ENCODE measurements at regions not wholly inside any gene's neighbourhood (a gene's known extent, or its start where the extent isn't known, plus 50 kb on each side); places are given as distances from the start of the nearest gene placed in this dataset.

DNA sequence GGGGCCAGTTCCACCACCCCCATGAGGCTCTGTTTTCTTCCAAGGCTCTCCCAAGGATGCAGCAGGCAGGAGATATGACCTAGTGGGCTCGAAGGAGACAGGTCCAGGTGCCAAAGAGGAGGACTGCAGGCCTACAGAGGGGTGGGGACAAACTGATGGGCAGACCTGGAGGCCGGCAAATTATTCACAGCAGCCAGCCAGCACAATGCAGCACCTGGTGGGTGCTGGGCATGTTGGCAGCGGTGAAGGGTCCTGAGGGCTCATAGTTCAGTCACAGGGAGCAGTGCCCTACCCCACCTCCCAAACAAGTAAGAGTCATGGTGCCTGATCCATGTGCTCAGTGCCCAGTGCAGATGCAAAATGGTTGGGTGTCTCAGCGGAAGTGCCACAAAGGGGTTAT lies 171.7 kb downstream of the ABHD5 start:
- POLR2A ChIA-PET, result no interaction called here
- no peaks in the 10 kb centered on the region for H3K4me1 Mint-ChIP-seq (ENCODE audit: low read depth)

DNA sequence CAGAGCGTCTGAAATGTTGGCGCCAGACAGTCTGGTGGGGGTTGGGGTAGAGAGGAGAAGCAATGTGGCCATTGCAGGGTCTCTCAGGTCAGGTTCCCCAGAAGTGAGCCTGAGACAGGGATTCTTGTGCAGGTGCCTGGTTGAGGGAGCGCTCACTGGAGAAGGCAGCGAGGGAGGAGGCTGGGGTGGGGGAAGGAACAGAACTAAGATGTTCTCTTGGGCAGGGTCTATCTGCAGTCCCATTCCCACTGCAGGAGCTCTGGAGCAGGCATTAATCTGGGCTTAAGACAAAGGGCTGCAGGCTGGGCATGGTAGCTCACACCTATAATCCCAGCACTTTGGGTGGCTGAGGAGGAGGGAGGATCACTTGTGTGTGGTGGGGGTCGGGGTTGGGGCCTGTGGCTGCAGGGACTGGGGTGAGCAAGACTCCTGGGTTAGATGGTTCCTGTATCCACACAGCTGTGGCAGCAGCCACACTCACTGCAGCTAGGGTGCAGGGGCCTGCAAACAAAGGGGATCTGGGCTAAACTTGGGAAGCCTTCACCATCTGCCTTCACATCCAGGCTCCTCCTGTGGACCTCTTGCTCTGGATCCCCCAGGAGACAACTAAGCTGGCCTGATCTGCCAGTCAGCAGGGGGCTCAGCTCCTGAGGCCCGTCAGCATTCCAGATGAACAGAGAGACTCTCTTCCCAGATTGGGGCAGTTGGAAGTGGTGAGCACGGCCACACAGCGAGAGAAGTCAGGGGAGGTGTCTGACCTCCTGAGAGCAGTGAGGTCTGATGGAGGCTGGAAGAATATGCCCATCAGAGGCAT lies 172.5 kb downstream of the ABHD5 start:
- no peak for ATAC-seq
- peaks cover 17% of the 10 kb centered on the region for H3K27me3 Mint-ChIP-seq (ENCODE audit: low read depth)

More for the DNA sequence above, 171.7 kb downstream of the ABHD5 start:
- CTCF ChIA-PET, result no interaction called here
- no peak overlapping the region for H3K4me3 Mint-ChIP-seq
- ATAC-seq (no peak), DNase-seq (no peak)
- H3K27ac Mint-ChIP-seq, result no peak overlapping the region
- peaks cover 23% of the 10 kb centered on the region for H3K27me3 Mint-ChIP-seq (ENCODE audit: low read depth)
- no peaks in the 10 kb centered on the region for H3K36me3 Mint-ChIP-seq (ENCODE audit: low read depth)
- no peaks in the 10 kb centered on the region for H3K9me3 Mint-ChIP-seq (ENCODE audit: insufficient read depth)

DNA sequence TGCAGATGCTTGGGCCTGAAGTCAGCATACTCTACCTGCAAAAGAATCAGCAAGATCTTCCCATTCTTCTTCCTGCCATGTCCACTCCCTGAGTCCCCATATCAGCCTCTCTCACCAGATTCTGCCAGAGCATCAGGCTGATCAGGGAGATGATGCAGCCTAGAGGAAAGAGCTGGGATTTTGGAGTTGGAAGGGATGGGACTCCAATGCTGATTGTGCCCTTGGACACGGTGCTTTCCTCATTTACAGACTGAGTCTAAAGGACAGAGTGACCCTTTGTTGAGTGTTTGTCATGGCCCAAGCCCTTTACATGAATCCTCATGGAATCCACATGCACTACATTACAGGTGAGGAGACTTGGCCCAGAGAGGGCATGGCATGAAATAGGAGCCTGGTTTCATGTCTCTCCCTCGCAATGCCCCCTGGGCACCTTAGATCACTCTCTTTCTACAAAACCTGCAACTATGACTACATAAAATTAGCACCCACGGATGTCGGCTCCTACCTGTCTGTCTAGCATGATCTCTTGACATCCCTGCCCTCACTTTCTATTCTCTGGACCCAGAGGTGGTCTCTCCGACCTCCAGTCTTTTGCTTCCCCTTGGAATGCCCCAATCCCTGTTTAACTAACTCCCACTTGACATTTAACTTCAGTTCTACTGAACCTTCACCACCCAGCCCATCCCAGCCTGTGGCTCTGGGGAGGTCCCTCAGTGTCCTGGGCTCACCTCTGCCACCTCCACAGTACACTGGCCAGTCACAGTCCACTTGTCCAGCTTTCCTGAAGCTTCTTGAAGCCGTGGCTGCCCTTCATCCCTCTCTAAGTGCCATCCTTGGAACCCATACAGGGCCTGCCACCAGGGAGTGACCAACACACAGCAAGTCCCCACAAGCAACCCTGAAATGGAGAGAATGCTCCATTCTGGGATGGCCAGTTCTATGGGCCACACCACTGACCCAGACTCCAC lies 173.5 kb downstream of the ABHD5 start:
- H3K27ac Mint-ChIP-seq, result no peak overlapping the region
- H3K27me3 Mint-ChIP-seq (ENCODE audit: low read depth), result peaks cover 14% of the 10 kb centered on the region
- DNase-seq (no peak), ATAC-seq (no peak)
- CTCF ChIA-PET, result interaction anchor here (1.1 kb wide), 1 partner anchor 9 kb away, joined by 5 read pairs; no protein-coding TSS in a partner anchor
- H3K4me1 Mint-ChIP-seq (ENCODE audit: low read depth), result no peaks in the 10 kb centered on the region
- no peaks in the 10 kb centered on the region for H3K9me3 Mint-ChIP-seq (ENCODE audit: insufficient read depth)
- no peaks in the 10 kb centered on the region for H3K36me3 Mint-ChIP-seq (ENCODE audit: low read depth)
- POLR2A ChIA-PET, result no interaction called here
- H3K4me3 Mint-ChIP-seq, result no peak overlapping the region

More for the DNA sequence above, 172.5 kb downstream of the ABHD5 start:
- Mint-ChIP-seq H3K27ac (no peak overlapping the region), H3K36me3 (ENCODE audit: low read depth) (no peaks in the 10 kb centered on the region), H3K9me3 (ENCODE audit: insufficient read depth) (no peaks in the 10 kb centered on the region), H3K4me3 (no peak overlapping the region), H3K4me1 (ENCODE audit: low read depth) (no peaks in the 10 kb centered on the region)
- POLR2A ChIA-PET, result no interaction called here
- CTCF ChIA-PET, result no interaction called here
- DNase-seq, result no peak

DNA sequence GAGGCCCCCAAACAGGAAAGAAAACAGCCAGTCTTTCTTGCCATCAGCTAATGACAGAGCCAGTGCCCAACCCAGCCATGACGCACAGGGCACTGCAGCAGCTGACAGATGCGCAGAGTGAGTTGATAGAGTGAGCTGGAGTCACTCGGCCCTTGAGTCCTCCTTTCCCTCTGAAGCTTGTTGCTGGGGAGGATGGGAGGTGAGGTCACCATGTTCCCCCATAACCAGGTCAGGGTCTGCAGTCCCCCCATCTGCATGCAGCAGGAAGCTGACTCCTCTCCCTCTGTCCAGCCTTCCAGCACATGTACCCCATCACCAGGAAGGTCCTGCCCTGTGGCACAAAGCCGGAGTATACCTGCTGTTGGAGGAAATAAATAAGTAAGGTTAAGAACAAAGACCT lies 174.6 kb downstream of the ABHD5 start:
- ChIA-PET CTCF (interaction anchor here (1.1 kb wide), 1 partner anchor 10 kb away, joined by 5 read pairs; no protein-coding TSS in a partner anchor), POLR2A (no interaction called here)
- Mint-ChIP-seq H3K27ac (no peak overlapping the region), H3K27me3 (ENCODE audit: low read depth) (peaks cover 10% of the 10 kb centered on the region), H3K4me1 (ENCODE audit: low read depth) (no peaks in the 10 kb centered on the region), H3K4me3 (no peak overlapping the region), H3K9me3 (ENCODE audit: insufficient read depth) (no peaks in the 10 kb centered on the region), H3K36me3 (ENCODE audit: low read depth) (no peaks in the 10 kb centered on the region)
- ATAC-seq (no peak), DNase-seq (no peak)

DNA sequence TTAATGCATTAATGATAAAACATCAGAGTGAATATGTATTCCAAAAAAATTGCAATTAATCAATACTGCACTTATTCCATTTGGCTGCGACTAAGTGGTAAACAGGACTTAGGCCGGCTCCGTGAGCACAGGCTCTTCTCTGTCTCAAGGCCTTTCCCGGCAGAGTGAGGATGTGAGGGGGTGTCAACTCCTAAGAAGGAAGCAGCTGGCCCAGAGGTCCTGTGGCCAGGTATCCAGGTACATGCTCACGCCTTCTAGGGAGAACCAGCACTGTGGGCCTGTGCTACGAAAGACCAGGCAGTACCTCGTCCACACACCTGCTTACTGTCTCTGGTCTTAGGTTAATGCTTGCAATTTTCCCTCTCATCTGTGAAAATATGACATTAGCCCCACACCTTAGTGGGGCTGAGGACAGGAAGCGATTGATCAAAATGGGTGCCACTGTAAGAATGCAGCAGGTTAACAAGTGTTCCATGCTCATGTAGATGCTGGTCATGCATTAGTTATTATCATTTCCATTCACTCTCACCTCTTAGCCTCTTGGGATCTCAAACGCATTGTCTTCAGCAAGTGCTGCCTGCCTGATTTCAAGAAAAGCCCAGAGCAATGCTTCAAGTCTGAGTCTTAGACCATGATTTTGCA lies 175.3 kb downstream of the ABHD5 start:
- Mint-ChIP-seq H3K4me1 (ENCODE audit: low read depth) (no peaks in the 10 kb centered on the region), H3K36me3 (ENCODE audit: low read depth) (no peaks in the 10 kb centered on the region), H3K27me3 (ENCODE audit: low read depth) (peaks cover 13% of the 10 kb centered on the region), H3K4me3 (no peak overlapping the region), H3K9me3 (ENCODE audit: insufficient read depth) (no peaks in the 10 kb centered on the region), H3K27ac (no peak overlapping the region)
- DNase-seq (no peak), ATAC-seq (no peak)
- ChIA-PET CTCF (interaction anchor here (1.1 to 1.8 kb wide), 2 partner anchors 10 kb away, joined by 5 read pairs; no protein-coding TSS in a partner anchor), POLR2A (no interaction called here)

DNA sequence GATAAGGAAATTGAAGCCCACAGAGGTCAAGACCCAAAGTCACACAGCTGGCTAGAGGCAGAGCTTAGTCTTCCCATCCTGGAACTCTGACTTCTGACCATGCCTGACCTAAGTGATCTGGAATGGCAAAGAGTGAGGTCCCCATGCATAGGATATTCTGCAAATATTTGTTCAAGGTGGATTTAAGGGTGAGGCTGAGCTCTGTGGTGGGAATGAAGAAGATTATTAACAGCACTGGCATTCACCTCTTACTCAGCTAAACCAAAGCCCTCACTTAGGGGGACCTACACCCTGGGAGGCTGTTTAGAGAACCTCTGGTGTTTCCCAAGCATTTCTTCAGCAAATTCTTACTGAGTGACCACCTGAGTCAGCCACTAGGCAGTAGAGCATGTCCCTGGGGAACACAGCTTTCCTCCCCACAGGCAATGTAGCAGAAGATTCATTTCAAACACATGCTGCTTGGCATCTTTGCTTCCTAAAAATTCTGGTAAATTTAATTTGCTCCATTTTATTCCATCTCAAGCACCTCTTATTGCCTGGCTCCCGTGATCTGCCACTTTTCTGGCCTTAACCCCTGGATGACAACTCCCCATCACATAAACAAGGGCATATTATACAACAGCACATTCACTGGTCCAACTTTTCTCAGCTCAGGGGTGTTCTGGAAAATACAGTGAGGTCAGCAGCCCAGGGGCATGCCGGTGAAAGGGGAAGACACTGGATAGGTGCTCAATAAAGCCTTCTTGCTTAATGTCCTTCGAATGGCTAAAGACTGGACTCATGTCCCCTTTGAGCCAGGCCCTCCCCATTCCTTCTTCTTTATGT lies 176.0 kb downstream of the ABHD5 start:
- Mint-ChIP-seq H3K36me3 (ENCODE audit: low read depth) (no peaks in the 10 kb centered on the region), H3K4me1 (ENCODE audit: low read depth) (no peaks in the 10 kb centered on the region), H3K9me3 (ENCODE audit: insufficient read depth) (no peaks in the 10 kb centered on the region), H3K4me3 (no peak overlapping the region), H3K27ac (no peak overlapping the region), H3K27me3 (ENCODE audit: low read depth) (peaks cover 15% of the 10 kb centered on the region)
- POLR2A ChIA-PET, result interaction anchor here (0.6 kb wide), 1 partner anchor 447 kb away, joined by 3 read pairs; no protein-coding TSS in a partner anchor
- ATAC-seq, result no peak
- DNase-seq, result no peak
- CTCF ChIA-PET, result interaction anchor here (1.8 kb wide), 1 partner anchor 11 kb away, joined by 5 read pairs; no protein-coding TSS in a partner anchor

DNA sequence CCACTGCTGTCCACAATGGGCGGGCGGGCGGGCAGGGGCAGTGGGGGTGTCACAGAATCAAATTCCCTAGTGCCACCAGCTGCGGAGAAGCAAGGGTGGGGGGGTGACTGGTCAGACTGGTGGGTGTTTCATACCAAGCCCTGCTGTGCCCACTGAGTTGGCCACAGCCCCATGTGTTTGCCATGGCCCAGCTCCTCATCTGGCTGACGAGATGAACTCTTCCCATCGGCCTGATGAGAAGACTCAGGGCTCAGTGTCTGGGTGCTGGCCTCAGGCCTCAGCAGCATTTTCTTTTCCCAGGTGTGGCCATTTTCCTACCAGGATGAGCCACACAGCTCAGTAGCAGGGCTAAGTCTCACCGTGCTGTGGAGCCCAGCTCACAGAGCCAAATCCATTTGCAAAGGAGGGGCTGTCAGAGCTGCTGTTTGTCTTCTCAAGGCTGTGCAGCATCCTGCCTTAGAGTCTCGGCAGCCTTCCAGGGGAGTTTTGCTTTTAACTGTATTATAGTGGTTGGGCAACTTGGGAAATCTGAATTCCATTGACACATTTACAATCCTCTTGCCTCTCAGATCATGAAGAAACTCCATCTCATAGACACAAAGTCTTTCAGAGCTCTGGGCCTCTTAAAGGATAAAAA lies 176.8 kb downstream of the ABHD5 start:
- Mint-ChIP-seq H3K4me1 (ENCODE audit: low read depth) (no peaks in the 10 kb centered on the region), H3K4me3 (no peak overlapping the region), H3K36me3 (ENCODE audit: low read depth) (no peaks in the 10 kb centered on the region), H3K27ac (no peak overlapping the region), H3K9me3 (ENCODE audit: insufficient read depth) (no peaks in the 10 kb centered on the region), H3K27me3 (ENCODE audit: low read depth) (peaks cover 19% of the 10 kb centered on the region)
- ChIA-PET POLR2A (interaction anchor here (0.6 kb wide), 1 partner anchor 446 kb away, joined by 3 read pairs; no protein-coding TSS in a partner anchor), CTCF (interaction anchor here (1.8 to 3.3 kb wide), 2 partner anchors 12 kb away, joined by 5 to 13 read pairs; no protein-coding TSS in a partner anchor)
- no peak for ATAC-seq
- no peak for DNase-seq

DNA sequence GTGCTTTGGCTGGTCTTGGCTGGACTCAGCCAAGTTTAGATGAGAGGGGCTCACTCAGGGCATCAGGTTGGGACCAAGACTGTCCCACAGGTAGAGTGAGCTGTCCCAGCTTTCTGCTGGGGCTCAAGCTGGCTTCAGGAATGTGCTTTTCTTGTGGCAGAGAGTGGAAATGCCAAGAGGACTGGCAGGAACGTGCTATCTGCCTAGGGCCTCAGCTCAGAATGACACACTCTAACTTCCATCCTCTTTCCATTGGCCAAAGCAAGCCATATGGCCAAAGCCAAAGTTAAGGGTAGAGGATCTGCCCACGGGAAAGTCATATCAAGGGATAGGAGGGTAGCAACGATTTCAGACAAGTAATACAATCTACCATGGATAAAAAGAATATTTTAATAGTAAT lies 178.8 kb downstream of the ABHD5 start:
- Mint-ChIP-seq H3K4me1 (ENCODE audit: low read depth) (no peaks in the 10 kb centered on the region), H3K27me3 (ENCODE audit: low read depth) (peaks cover 21% of the 10 kb centered on the region), H3K36me3 (ENCODE audit: low read depth) (no peaks in the 10 kb centered on the region), H3K4me3 (no peak overlapping the region), H3K27ac (no peak overlapping the region), H3K9me3 (ENCODE audit: insufficient read depth) (no peaks in the 10 kb centered on the region)
- ChIA-PET CTCF (interaction anchor here (3.3 kb wide), 1 partner anchor 14 kb away, joined by 13 read pairs; no protein-coding TSS in a partner anchor), POLR2A (no interaction called here)
- no peak for ATAC-seq
- no peak for DNase-seq

DNA sequence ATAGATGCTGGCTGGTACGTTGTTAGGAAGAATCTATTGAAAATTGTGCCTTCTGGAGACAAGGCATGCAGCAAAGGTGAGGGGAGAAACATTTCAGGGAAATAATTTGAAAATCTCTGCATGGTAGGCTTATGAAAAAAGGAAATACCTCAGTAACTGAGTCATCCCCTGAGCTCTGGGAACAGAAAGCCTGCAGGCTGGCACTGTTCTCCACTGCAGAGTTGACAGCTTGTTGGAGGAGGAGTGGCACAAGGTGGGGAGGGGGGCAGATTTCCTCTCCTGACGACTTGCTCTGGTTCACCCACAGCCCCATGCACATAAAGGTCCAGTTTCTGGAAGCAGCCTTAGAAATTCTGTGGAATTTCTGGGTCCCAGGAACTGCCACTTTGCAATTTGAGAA lies 179.4 kb downstream of the ABHD5 start:
- DNase-seq (no peak), ATAC-seq (no peak)
- no peaks in the 10 kb centered on the region for H3K4me1 Mint-ChIP-seq (ENCODE audit: low read depth)
- H3K36me3 Mint-ChIP-seq (ENCODE audit: low read depth), result no peaks in the 10 kb centered on the region
- no peak overlapping the region for H3K4me3 Mint-ChIP-seq
- H3K9me3 Mint-ChIP-seq (ENCODE audit: insufficient read depth), result no peaks in the 10 kb centered on the region
- H3K27me3 Mint-ChIP-seq (ENCODE audit: low read depth), result peaks cover 21% of the 10 kb centered on the region
- ChIA-PET CTCF (interaction anchor here (3.3 kb wide), 1 partner anchor 15 kb away, joined by 13 read pairs; no protein-coding TSS in a partner anchor), POLR2A (no interaction called here)
- H3K27ac Mint-ChIP-seq, result no peak overlapping the region

DNA sequence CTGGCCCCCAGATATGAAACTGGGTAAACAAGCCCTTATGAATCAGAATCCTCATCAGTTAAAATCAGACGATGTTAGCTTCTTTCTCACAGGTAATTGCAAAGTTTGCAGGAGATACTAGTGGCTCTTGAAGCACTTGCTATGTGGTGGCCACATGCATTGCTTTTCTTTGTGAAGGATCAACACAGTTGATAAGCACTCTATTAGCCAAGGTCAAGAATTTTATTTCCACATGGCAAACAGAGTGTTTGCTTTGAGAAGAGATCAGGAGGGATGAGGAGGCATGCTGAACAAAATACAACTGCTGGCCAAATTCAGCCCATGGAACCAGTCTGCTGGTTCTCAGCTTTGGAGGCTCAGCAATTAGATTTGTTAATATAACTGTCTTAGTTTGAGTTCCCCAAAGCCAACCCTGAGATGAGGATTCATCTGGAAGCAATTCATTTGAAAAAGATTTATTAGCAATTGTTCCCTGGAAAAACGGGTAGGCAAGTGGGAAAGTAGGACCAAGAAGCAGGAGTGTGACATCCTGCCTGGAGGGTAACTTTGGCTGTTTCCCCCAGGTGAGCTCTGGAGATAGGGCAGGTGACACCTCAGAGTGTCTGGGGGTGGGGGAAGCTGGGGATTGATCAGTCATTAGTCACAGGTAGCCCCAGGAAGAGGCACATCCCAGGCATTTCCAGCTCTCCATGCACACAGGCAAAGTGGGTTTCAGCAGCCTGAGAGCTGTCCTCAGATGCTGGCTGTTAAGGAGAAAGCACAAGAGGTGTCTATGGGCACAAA lies 180.3 kb downstream of the ABHD5 start:
- ChIA-PET POLR2A (no interaction called here), CTCF (interaction anchor here (3.3 kb wide), 1 partner anchor 15 kb away, joined by 13 read pairs; no protein-coding TSS in a partner anchor)
- no peaks in the 10 kb centered on the region for H3K36me3 Mint-ChIP-seq (ENCODE audit: low read depth)
- H3K27ac Mint-ChIP-seq, result no peak overlapping the region
- H3K4me1 Mint-ChIP-seq (ENCODE audit: low read depth), result no peaks in the 10 kb centered on the region
- H3K9me3 Mint-ChIP-seq (ENCODE audit: insufficient read depth), result no peaks in the 10 kb centered on the region
- ATAC-seq, result no peak
- peaks cover 21% of the 10 kb centered on the region for H3K27me3 Mint-ChIP-seq (ENCODE audit: low read depth)
- no peak for DNase-seq
- H3K4me3 Mint-ChIP-seq, result no peak overlapping the region
